GM18858 (cell line): ENCODE measurements at regions not wholly inside any gene's neighbourhood (a gene's known extent, or its start where the extent isn't known, plus 50 kb on each side); places are given as distances from the start of the nearest gene placed in this dataset.
"Not testable (repeated sequence)": the region's sequence is repeated elsewhere in the genome, so short reads cannot be mapped to it uniquely, and the experiment has no call there.

Experiments
- ATAC-seq: cut with Tn5 transposase; IDR thresholded peaks from one replicate; pipeline ENCODE4 v1.9.1; 2021; ENCODE audit not compliant: unreplicated experiment

- ATAC-seq: no peak
Observed at GRCh38 chr4:28007693-28008092, 1147.1 kb downstream of the STIM2 start.

- no peak for ATAC-seq
Observed at GRCh38 chr4:28009541-28009940, 1148.9 kb downstream of the STIM2 start.

GRCh38 chr4:28010577-28011240 lies 1150.1 kb downstream of the STIM2 start:
- no peak for ATAC-seq

GRCh38 chr4:28014469-28014868 lies 1153.8 kb downstream of the STIM2 start:
- ATAC-seq: no peak

GRCh38 chr4:28015996-28016395 lies 1155.4 kb downstream of the STIM2 start:
- no peak for ATAC-seq

- not testable (repeated sequence) for ATAC-seq
Observed at GRCh38 chr4:28038253-28038652, 1177.6 kb downstream of the STIM2 start.

- no peak for ATAC-seq
Observed at GRCh38 chr4:28062562-28062961, 1201.9 kb downstream of the STIM2 start.

- ATAC-seq: no peak
Observed at GRCh38 chr4:28073860-28074555, 1213.4 kb downstream of the STIM2 start.

GRCh38 chr4:28075401-28075956 lies 1214.8 kb downstream of the STIM2 start:
- no peak for ATAC-seq

- ATAC-seq: not testable (repeated sequence)
Observed at GRCh38 chr4:28077203-28077602, 1216.6 kb downstream of the STIM2 start.

GRCh38 chr4:28082686-28083390 lies 1222.2 kb downstream of the STIM2 start:
- ATAC-seq: no peak

- no peak for ATAC-seq
Observed at GRCh38 chr4:28092610-28093009, 1232.0 kb downstream of the STIM2 start.

- ATAC-seq: no peak
Observed at GRCh38 chr4:28093071-28093470, 1232.4 kb downstream of the STIM2 start.

GRCh38 chr4:28101583-28101982 lies 1240.9 kb downstream of the STIM2 start:
- ATAC-seq: no peak

- no peak for ATAC-seq
Observed at GRCh38 chr4:28105271-28105859, 1244.7 kb downstream of the STIM2 start.

- no peak for ATAC-seq
Observed at GRCh38 chr4:28106155-28106554, 1245.5 kb downstream of the STIM2 start.

- ATAC-seq: no peak
Observed at GRCh38 chr4:28109801-28110200, 1249.2 kb downstream of the STIM2 start.

GRCh38 chr4:28112691-28113335 lies 1252.2 kb downstream of the STIM2 start:
- not testable (repeated sequence) for ATAC-seq

- not testable (repeated sequence) for ATAC-seq
Observed at GRCh38 chr4:28113586-28113985, 1252.9 kb downstream of the STIM2 start.

- not testable (repeated sequence) for ATAC-seq
Observed at GRCh38 chr4:28116526-28117083, 1256.0 kb downstream of the STIM2 start.
